ENCODE measurements at regions not wholly inside any gene's neighbourhood (a gene's known extent, or its start where the extent isn't known, plus 50 kb on each side); places are given as distances from the start of the nearest gene placed in this dataset.

DNA sequence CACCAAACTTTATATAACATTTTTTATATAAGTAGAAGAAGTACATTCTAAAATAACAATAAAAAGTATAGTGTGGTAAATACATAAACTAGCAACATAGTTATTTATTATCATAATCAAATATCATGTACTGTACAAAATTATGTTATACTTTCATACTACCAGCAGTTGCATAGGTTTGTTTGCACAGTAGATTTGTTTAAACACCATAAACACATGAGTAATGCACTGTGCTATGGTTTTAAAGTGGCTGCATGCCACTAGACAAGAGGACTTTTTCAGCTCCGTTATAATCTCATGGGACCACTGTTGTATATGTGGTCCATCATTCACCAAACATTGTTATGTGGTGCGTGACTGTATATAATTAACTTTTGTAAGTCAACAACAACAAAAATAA lies 137.6 kb downstream of the DRD1 start:
- DNase-seq (ENCODE audit: low spot score): no peak
- Mint-ChIP-seq H3K4me1 (ENCODE audit: low read depth) (no peaks in the 10 kb centered on the region), H3K4me3 (no peak overlapping the region), H3K36me3 (ENCODE audit: low read depth) (no peaks in the 10 kb centered on the region), H3K27ac (no peak overlapping the region), H3K9me3 (no peaks in the 10 kb centered on the region), H3K27me3 (ENCODE audit: insufficient read depth) (no peaks in the 10 kb centered on the region)
- intact Hi-C loops (cut with micrococcal nuclease): no loop called here

DNA sequence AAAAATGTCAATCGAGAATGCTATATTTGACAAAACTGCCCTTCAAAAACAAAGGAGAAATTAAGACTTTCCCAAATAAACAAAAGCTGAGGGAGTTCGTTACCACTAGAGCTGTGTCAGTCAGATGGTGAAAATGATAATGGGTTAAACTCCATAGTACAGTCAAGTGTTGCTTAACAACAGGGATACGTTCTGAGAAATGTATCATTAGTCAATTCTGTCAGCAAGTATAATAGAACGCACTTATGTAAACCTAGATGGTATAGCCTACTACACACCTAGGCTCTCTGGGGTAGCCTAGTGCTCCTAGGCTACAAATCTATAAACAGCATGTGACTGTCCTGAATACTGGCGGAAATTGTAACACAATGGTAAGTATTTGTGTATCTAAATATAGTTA lies 138.7 kb downstream of the DRD1 start:
- no peaks in the 10 kb centered on the region for H3K9me3 Mint-ChIP-seq
- no peaks in the 10 kb centered on the region for H3K36me3 Mint-ChIP-seq (ENCODE audit: low read depth)
- H3K4me1 Mint-ChIP-seq (ENCODE audit: low read depth): no peaks in the 10 kb centered on the region
- H3K4me3 Mint-ChIP-seq: no peak overlapping the region
- intact Hi-C loops (cut with micrococcal nuclease): no loop called here
- H3K27me3 Mint-ChIP-seq (ENCODE audit: insufficient read depth): no peaks in the 10 kb centered on the region
- no peak overlapping the region for H3K27ac Mint-ChIP-seq
- DNase-seq (ENCODE audit: low spot score): no peak

DNA sequence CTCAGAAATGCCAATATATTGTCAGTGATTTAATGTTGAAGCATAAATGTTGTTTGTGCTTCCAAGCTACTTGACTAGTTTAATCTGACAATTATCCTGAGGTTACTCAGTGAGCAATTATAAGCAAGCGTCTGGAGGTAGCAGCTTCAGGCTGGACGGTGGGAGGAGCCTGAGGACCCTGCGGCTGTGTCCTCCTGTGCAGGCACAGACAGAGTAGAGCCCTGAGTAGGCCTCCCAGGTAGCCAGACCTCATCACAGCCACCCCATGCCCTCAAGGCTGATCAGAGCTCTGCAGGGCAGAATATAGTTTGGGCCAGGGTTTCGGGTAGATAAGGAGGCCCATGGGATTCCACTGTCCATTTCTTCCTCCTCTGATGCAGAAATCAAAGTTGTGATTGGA lies 153.6 kb downstream of the DRD1 start:
- H3K27me3 Mint-ChIP-seq (ENCODE audit: insufficient read depth): peaks cover 6% of the 10 kb centered on the region
- H3K36me3 Mint-ChIP-seq (ENCODE audit: low read depth): no peaks in the 10 kb centered on the region
- no peaks in the 10 kb centered on the region for H3K9me3 Mint-ChIP-seq
- H3K4me1 Mint-ChIP-seq (ENCODE audit: low read depth): no peaks in the 10 kb centered on the region
- no peak overlapping the region for H3K4me3 Mint-ChIP-seq
- no peak overlapping the region for H3K27ac Mint-ChIP-seq
- DNase-seq (ENCODE audit: low spot score): no peak
- intact Hi-C loops (cut with micrococcal nuclease): no loop called here

DNA sequence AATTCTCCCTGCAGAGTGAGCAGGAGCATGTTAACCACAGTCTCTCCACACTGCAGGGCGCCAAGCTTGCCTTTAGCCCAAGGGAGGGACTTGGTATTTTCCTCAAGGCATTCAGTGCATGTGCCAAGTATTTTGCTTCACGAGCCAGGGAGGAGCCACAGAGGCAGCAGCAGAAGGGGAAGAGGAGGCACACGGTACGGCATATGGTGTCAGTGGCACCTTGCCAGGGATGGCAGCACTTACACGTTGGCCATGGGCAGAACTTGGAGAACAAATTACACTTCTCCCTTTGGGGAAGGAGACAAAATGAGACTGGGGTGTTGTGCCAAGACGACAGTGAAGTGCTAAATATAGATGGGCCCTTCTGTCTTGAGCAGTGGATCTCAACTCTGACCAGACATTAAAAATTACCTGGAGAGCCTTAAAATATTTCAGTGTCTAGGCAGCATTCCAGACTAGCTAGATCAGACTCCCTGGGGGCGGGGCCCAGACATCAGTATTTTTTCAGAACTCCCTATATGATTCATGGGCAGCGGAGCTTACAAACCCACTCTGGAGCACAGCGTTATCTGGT lies 155.8 kb downstream of the DRD1 start:
- H3K27ac Mint-ChIP-seq: no peak overlapping the region
- H3K27me3 Mint-ChIP-seq (ENCODE audit: insufficient read depth): peaks cover 11% of the 10 kb centered on the region
- H3K36me3 Mint-ChIP-seq (ENCODE audit: low read depth): no peaks in the 10 kb centered on the region
- H3K9me3 Mint-ChIP-seq: no peaks in the 10 kb centered on the region
- intact Hi-C loops (cut with micrococcal nuclease): no loop called here
- H3K4me3 Mint-ChIP-seq: no peak overlapping the region
- H3K4me1 Mint-ChIP-seq (ENCODE audit: low read depth): no peaks in the 10 kb centered on the region
- no peak for DNase-seq (ENCODE audit: low spot score)

DNA sequence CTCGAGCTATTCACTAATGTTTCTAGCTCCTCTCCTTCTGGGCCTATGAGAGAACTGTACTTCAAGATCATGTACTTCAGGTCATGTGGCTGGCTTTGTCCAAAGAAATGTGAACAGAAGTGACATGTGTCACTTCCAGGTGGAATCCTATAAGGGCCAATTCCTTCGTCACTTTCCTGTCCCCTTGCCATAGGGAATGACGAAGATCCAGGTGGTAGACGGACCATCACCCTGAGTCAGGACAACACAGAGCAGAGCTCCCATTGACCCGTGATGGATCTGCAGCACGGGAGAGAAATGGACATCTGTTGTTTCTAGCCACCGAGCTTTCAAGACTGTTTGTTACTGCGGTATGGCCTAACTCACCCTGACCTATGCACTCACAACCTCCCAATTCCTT lies 157.0 kb downstream of the DRD1 start:
- Mint-ChIP-seq H3K4me1 (ENCODE audit: low read depth) (no peaks in the 10 kb centered on the region), H3K4me3 (no peak overlapping the region)

DNA sequence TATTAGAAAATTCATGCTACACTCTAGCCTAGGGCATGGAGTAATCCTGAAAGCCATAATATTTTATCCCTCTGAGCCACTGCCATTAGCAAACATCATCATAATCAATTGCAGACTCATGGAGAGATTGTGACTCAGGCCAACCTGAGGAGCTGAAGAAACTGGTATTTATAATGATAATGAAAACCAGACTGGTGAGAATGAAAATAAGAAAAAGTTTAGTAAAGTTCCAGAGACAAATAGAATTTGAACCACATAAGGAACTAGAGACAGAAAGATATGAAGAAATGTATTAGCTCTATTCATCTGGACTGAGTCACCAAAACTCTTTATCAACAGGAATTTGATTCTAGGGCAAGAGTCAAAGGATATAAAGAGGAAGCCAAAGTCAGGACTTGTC lies 158.7 kb downstream of the DRD1 start:
- Mint-ChIP-seq H3K4me1 (ENCODE audit: low read depth) (no peaks in the 10 kb centered on the region), H3K4me3 (no peak overlapping the region), H3K27ac (no peak overlapping the region), H3K36me3 (ENCODE audit: low read depth) (no peaks in the 10 kb centered on the region), H3K27me3 (ENCODE audit: insufficient read depth) (peaks cover 9% of the 10 kb centered on the region), H3K9me3 (no peaks in the 10 kb centered on the region)
- intact Hi-C loops (cut with micrococcal nuclease): no loop called here
- no peak for DNase-seq (ENCODE audit: low spot score)

More for the DNA sequence above, 157.0 kb downstream of the DRD1 start:
- H3K27me3 Mint-ChIP-seq (ENCODE audit: insufficient read depth): peaks cover 11% of the 10 kb centered on the region
- intact Hi-C loops (cut with micrococcal nuclease): no loop called here
- no peak for DNase-seq (ENCODE audit: low spot score)
- H3K36me3 Mint-ChIP-seq (ENCODE audit: low read depth): no peaks in the 10 kb centered on the region
- H3K27ac Mint-ChIP-seq: no peak overlapping the region
- no peaks in the 10 kb centered on the region for H3K9me3 Mint-ChIP-seq

DNA sequence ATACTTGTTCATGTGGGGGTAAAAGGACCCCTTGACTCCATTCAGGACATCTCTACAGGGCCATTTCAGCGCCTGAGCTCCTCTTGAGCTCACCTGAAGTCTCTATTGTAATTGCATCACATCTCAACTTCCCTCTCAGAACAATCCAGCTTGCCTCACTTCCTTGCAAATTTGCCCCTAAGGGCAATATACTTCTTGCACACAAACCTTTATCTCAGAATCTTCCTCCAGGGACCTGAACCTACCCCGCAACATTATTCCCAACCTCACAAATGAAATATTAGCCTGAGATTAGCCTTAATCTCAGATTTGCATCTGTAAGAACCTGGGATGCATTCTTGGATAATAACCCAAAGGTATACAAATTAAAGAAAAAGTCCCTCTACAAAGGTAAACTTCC lies 159.2 kb downstream of the DRD1 start:
- H3K4me3 Mint-ChIP-seq: no peak overlapping the region
- H3K4me1 Mint-ChIP-seq (ENCODE audit: low read depth): no peaks in the 10 kb centered on the region
- intact Hi-C loops (cut with micrococcal nuclease): no loop called here
- DNase-seq (ENCODE audit: low spot score): no peak
- no peak overlapping the region for H3K27ac Mint-ChIP-seq
- peaks cover 9% of the 10 kb centered on the region for H3K27me3 Mint-ChIP-seq (ENCODE audit: insufficient read depth)
- no peaks in the 10 kb centered on the region for H3K9me3 Mint-ChIP-seq
- no peaks in the 10 kb centered on the region for H3K36me3 Mint-ChIP-seq (ENCODE audit: low read depth)

DNA sequence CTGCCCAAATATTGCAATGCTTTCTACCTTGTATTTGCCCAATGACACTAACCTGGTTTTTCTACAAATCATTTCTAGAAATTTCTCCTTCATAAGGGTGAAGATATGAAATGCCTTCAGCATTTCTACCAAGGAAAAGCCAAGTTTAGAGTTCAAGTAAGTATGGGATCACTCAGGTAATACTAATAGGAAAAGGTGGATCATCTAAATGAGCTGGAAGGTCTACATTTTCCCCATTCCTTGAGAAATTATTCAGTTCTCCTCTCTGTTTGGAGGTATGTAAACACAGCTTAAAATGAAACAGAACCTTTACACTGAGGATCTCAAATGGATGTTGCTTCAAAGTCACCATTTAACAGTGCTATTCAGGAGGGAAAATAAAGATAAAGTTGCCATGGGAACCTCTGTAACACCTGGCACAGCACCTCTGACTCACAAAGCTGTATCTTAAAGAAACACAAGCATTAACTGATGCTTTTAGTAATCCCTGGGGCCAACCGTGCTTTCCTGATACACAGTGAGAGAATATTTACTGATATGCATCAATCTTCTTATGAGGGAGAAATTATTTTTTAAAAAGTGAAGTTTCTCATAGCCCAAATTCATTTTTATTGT lies 161.3 kb downstream of the DRD1 start:
- H3K27me3 Mint-ChIP-seq (ENCODE audit: insufficient read depth): peaks cover 9% of the 10 kb centered on the region
- DNase-seq (ENCODE audit: low spot score): no peak
- intact Hi-C loops (cut with micrococcal nuclease): no loop called here
- H3K9me3 Mint-ChIP-seq: no peaks in the 10 kb centered on the region
- H3K27ac Mint-ChIP-seq: no peak overlapping the region
- no peak overlapping the region for H3K4me3 Mint-ChIP-seq
- H3K4me1 Mint-ChIP-seq (ENCODE audit: low read depth): no peaks in the 10 kb centered on the region
- H3K36me3 Mint-ChIP-seq (ENCODE audit: low read depth): no peaks in the 10 kb centered on the region

DNA sequence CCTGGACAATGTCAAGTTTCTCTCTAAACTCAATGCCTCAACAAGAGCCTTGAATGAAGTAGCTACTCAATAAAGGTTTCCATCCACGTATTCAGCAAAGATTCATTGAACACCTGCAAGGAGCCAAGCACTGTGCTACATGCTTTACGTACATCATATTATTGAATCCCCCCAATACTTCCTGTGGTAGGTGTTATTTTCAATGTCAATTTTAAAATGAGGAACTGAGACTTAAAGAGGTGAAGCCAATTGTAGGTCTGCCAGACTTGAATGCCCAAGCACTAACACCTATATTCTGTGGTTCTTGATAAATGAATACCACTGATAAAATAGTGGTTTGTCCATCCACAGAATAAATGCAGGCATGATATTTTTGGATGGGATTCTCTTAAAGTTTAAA lies 162.3 kb downstream of the DRD1 start:
- H3K27ac Mint-ChIP-seq: no peak overlapping the region
- no peaks in the 10 kb centered on the region for H3K9me3 Mint-ChIP-seq
- H3K4me3 Mint-ChIP-seq: no peak overlapping the region
- H3K27me3 Mint-ChIP-seq (ENCODE audit: insufficient read depth): peaks cover 6% of the 10 kb centered on the region
- intact Hi-C loops (cut with micrococcal nuclease): no loop called here
- no peaks in the 10 kb centered on the region for H3K36me3 Mint-ChIP-seq (ENCODE audit: low read depth)
- DNase-seq (ENCODE audit: low spot score): no peak
- H3K4me1 Mint-ChIP-seq (ENCODE audit: low read depth): no peaks in the 10 kb centered on the region

DNA sequence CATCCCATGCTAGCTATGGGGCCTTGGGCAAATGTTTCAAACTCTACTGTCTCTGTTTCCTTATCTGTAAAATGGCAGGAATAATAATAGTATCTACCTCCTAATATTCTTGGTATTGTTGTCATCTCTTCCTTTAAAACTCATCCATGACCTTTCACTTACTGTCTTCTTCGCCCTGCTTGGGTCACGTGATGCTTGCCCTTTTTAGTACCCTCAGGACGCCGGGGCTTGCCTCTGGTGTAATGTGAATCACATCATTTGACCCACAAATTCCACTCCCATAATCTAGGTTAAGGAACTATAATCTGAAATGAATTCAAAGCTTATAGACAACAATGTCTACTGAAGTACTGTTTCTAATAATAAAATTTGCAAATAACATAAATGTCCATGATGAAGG lies 162.7 kb downstream of the DRD1 start:
- H3K4me1 Mint-ChIP-seq (ENCODE audit: low read depth): no peaks in the 10 kb centered on the region
- intact Hi-C loops (cut with micrococcal nuclease): no loop called here
- H3K4me3 Mint-ChIP-seq: no peak overlapping the region
- no peaks in the 10 kb centered on the region for H3K36me3 Mint-ChIP-seq (ENCODE audit: low read depth)
- no peak overlapping the region for H3K27ac Mint-ChIP-seq
- H3K27me3 Mint-ChIP-seq (ENCODE audit: insufficient read depth): peaks cover 5% of the 10 kb centered on the region
- H3K9me3 Mint-ChIP-seq: no peaks in the 10 kb centered on the region
- DNase-seq (ENCODE audit: low spot score): no peak

DNA sequence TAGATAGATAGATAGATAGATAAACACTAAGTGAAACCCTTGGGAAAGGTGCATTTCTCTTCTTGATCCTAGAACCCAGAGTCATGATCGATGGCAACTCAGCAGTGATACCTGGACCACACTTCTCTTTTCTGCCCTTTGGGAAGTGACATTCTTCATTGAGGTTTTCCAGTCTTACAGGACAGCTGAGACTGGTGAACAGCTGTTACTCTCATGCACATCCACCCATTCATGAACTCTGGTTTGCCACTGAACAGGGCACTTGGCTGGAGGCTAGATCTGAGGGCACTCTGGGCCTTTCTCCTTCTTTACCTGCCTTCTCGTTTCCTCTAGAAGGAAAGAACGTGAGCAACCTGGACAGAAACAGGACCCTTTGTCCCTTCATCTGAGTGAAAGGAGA lies 164.5 kb downstream of the DRD1 start:
- Mint-ChIP-seq H3K4me3 (no peak overlapping the region), H3K27me3 (ENCODE audit: insufficient read depth) (peaks cover under 1% of the 10 kb centered on the region), H3K9me3 (no peaks in the 10 kb centered on the region), H3K4me1 (ENCODE audit: low read depth) (no peaks in the 10 kb centered on the region), H3K27ac (no peak overlapping the region), H3K36me3 (ENCODE audit: low read depth) (no peaks in the 10 kb centered on the region)
- no peak for DNase-seq (ENCODE audit: low spot score)
- intact Hi-C loops (cut with micrococcal nuclease): no loop called here

DNA sequence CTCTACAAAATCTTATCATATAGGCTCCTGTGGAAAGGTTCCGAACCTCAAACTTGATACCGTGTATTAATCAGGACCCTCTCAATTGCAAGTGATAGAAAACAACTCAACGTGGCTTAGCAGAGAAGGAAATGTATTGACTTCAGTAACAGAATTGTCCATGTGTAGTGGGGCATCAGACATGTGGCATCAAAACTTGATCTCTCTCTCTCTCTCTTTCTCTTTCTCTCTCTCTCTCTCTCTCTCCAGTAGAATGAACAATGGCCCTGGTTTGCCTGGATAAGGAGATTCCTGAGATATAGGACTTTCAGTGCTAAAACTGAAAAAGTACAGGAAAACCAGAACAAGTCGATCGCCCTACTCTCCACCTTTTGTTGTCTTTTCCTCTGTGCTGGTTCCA lies 168.2 kb downstream of the DRD1 start:
- no peak overlapping the region for H3K27ac Mint-ChIP-seq
- H3K9me3 Mint-ChIP-seq: no peaks in the 10 kb centered on the region
- no peaks in the 10 kb centered on the region for H3K4me1 Mint-ChIP-seq (ENCODE audit: low read depth)
- intact Hi-C loops (cut with micrococcal nuclease): no loop called here
- DNase-seq (ENCODE audit: low spot score): no peak
- H3K4me3 Mint-ChIP-seq: no peak overlapping the region
- H3K27me3 Mint-ChIP-seq (ENCODE audit: insufficient read depth): no peaks in the 10 kb centered on the region
- no peaks in the 10 kb centered on the region for H3K36me3 Mint-ChIP-seq (ENCODE audit: low read depth)

DNA sequence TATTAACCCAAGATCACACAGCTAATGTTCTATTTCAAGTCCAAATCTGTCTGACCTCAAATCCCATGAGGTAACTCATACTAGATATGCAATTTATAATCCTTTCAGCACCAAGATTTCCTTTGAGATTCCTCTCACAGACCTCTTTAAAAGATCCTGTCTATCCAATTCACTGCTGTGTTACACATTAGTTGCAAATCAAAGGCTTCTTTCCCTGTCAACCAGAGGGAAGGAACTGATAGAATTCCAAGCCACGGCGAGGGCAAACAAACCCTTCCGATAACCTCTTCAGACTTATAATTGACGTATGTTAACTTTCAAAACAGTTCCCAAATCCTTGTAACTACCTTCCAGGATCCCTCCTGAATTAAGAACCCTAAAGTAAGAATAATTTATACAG lies 168.9 kb downstream of the DRD1 start:
- H3K9me3 Mint-ChIP-seq: no peaks in the 10 kb centered on the region
- H3K36me3 Mint-ChIP-seq (ENCODE audit: low read depth): no peaks in the 10 kb centered on the region
- H3K4me3 Mint-ChIP-seq: no peak overlapping the region
- H3K4me1 Mint-ChIP-seq (ENCODE audit: low read depth): no peaks in the 10 kb centered on the region
- DNase-seq (ENCODE audit: low spot score): no peak
- intact Hi-C loops (cut with micrococcal nuclease): no loop called here
- no peak overlapping the region for H3K27ac Mint-ChIP-seq
- no peaks in the 10 kb centered on the region for H3K27me3 Mint-ChIP-seq (ENCODE audit: insufficient read depth)

DNA sequence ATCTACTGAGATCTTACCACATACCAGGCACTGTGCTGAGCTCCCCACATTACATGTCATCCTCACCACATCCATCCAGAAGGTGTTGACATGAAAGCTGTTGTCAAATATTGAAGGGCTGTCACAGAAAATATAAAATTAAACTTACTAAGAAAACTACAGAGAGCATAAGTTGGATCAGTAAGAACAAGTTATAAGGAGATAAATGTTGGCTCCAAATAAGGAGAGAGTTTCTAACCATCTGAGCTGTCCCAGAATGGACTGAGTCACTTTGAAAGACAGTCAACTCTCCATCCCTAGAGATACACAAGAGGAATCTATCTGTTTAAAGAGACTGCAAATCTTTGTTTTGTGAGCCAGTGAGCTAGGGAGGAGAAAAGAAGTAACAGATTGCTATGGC lies 169.8 kb downstream of the DRD1 start:
- Mint-ChIP-seq H3K4me1 (ENCODE audit: low read depth) (no peaks in the 10 kb centered on the region), H3K27ac (no peak overlapping the region), H3K36me3 (ENCODE audit: low read depth) (no peaks in the 10 kb centered on the region), H3K27me3 (ENCODE audit: insufficient read depth) (no peaks in the 10 kb centered on the region), H3K9me3 (no peaks in the 10 kb centered on the region), H3K4me3 (no peak overlapping the region)
- DNase-seq (ENCODE audit: low spot score): no peak
- intact Hi-C loops (cut with micrococcal nuclease): no loop called here

Measured in activated T-helper 1 cell treated with anti-CD3 and anti-CD28 coated beads, Interleukin-12 subunit alpha, Interleukin-12 subunit beta, Interleukin-2, Interleukin-4 antibody, amounts not matched to agents 30 ng/mL and 10 ng/mL and 1 ng/mL, durations not matched to agents 14 hours and 24 hours and 36 hours (primary cell).